Ascending aorta (tissue), 2 donors: ENCODE measurements at regions not wholly inside any gene's neighbourhood (a gene's known extent, or its start where the extent isn't known, plus 50 kb on each side); places are given as distances from the start of the nearest gene placed in this dataset.

Experiments
- DNase-seq, 2 donors: peaks; one replicate each; pipeline ENCODE4 v3.0.0-alpha.2; 2019; ENCODE audit warnings: low spot score in 2 of 2
- H3K27ac ChIP-seq, 2 donors: fragments of 200-600 bp; sonication (generic); one replicate each; pipeline ENCODE4 v1.5.1; 2016 to 2017; ENCODE audit warnings: mild to moderate bottlenecking in 1 of 2
- H3K27me3 ChIP-seq: fragments of 200-600 bp; sonication (generic); one replicate; pipeline ENCODE4 v1.5.1; 2017
- H3K36me3 ChIP-seq, 2 donors: fragments of 200-600 bp; sonication (generic); one replicate each; pipeline ENCODE4 v1.5.1; 2016
- H3K4me1 ChIP-seq, 2 donors: fragments of 200-600 bp; sonication (generic); one replicate each; pipeline ENCODE4 v1.5.1; 2016 to 2017; ENCODE audit warnings: mild to moderate bottlenecking in 1 of 2
- H3K4me3 ChIP-seq, 2 donors: fragments of 200-600 bp; sonication (generic); one replicate each; pipeline ENCODE4 v1.5.1; 2016 to 2017; ENCODE audit warnings: mild to moderate bottlenecking in 1 of 2
- H3K9me3 ChIP-seq, 2 donors: fragments of 200-600 bp; sonication (generic); one replicate each; pipeline ENCODE4 v1.5.1; 2016
- intact Hi-C: fragments of 100-400 bp; cut with DNase I; formaldehyde crosslinking; loops from one replicate; pipeline ENCODE4 v1.15.1; 2023
- TF ChIP-seq, protein P1 (sequence below), 3 experiments: fragments of 200-600 bp in 2 of 3; fragments of 450-650 bp in 1 of 3; sonication (generic) in 2 of 3; IDR thresholded peaks; one replicate each; pipeline ENCODE4 v1.5.1; 2016 to 2019; ENCODE audit warnings: antibody characterized with exemption in 3 of 3, mild to moderate bottlenecking in 1 of 3, moderate library complexity in 1 of 3

DNA sequence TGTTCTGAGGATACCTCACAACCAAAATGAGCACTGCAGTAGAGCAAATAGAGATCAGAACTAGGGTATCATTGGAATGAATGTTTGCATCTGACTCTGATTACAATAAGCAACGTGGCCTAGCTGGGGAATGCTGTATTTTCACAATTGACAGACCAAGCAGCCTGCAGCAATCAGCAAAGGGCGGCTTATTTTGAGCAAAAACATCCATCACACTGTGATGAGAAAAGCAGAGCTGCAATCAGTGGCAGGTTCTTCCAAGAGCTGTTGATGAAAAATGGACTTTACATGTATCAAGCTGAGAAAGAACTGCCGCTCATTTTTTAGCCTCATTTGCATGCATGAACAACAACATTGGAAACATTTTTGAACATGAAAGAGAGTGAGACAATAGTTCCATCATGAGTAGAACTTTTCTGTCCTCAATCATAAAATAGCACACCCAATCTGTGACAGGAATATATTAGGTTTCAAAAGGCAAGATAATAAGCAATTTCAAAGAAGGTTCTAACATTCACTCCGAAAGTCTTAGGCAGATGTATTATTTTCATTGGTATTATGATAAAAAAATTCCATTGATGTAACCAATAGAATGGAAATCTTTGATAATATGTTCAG lies 249.7 kb upstream of the FBXO33 start:
- Histone ChIP-seq H3K9me3 (no peaks in the 10 kb centered on the region), H3K27ac (no peak overlapping the region), H3K36me3 (no peaks in the 10 kb centered on the region), H3K27me3 (no peaks in the 10 kb centered on the region), H3K4me3 (no peak overlapping the region), H3K4me1 (peaks cover 0 to 2% of the 10 kb centered on the region in 2 donors)
- TF ChIP-seq, protein P1, sequence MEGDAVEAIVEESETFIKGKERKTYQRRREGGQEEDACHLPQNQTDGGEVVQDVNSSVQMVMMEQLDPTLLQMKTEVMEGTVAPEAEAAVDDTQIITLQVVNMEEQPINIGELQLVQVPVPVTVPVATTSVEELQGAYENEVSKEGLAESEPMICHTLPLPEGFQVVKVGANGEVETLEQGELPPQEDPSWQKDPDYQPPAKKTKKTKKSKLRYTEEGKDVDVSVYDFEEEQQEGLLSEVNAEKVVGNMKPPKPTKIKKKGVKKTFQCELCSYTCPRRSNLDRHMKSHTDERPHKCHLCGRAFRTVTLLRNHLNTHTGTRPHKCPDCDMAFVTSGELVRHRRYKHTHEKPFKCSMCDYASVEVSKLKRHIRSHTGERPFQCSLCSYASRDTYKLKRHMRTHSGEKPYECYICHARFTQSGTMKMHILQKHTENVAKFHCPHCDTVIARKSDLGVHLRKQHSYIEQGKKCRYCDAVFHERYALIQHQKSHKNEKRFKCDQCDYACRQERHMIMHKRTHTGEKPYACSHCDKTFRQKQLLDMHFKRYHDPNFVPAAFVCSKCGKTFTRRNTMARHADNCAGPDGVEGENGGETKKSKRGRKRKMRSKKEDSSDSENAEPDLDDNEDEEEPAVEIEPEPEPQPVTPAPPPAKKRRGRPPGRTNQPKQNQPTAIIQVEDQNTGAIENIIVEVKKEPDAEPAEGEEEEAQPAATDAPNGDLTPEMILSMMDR (IDR thresholded peaks at IDR 0.05) = no peak
- DNase-seq = no peak
- intact Hi-C loops = no loop called here

DNA sequence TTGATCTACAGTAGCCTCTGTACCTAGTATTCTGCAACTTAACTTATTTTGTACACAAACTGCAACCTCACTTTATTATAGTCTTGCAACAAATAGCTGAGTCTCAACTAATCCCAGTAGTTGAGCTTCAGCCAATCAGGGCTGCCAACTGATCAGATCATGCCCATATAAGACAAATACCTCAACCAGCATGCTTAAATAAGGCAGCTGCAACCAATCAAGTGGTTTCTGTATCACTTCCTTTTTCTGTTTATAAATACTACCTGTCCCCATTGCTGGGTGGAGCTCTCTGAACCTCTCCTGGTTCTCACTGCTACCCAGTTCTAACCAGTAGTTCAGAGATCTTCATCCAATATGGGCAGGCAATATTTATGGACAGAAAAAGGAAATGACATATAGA lies 248.5 kb upstream of the FBXO33 start:
- TF ChIP-seq, protein P1 (IDR thresholded peaks at IDR 0.05) = no peak
- intact Hi-C loops = no loop called here

DNA sequence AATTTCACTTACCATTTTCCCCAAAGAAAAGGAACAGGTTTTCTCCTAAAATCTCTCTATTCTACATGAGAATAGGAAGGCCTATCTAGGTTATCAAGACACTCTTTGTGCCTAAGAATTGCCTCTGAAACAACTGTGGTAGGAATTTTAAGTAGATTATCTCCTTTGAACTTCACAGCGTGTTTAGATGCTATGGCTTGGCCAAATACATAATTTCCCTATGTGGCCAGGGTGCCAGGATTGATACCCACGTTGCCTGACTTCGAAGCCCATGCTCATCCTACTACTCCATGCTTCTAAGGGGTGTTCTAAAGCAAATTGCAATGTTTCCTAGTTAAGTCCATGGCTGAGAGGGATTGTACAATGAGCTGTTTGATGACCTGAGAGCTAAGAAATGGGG lies 241.5 kb upstream of the FBXO33 start:
- TF ChIP-seq, protein P1 (IDR thresholded peaks at IDR 0.05) = no peak
- intact Hi-C loops = no loop called here
- DNase-seq = no peak
- Histone ChIP-seq H3K36me3 (no peaks in the 10 kb centered on the region), H3K4me3 (no peak overlapping the region), H3K9me3 (no peaks in the 10 kb centered on the region), H3K27ac (no peak overlapping the region), H3K4me1 (no peaks in the 10 kb centered on the region), H3K27me3 (no peaks in the 10 kb centered on the region)

More for the DNA sequence above, 248.5 kb upstream of the FBXO33 start:
- Histone ChIP-seq H3K27me3 (no peaks in the 10 kb centered on the region), H3K27ac (no peak overlapping the region), H3K36me3 (no peaks in the 10 kb centered on the region), H3K4me3 (no peak overlapping the region), H3K9me3 (no peaks in the 10 kb centered on the region), H3K4me1 (peaks cover 0 to 2% of the 10 kb centered on the region in 2 donors)
- DNase-seq = no peak

DNA sequence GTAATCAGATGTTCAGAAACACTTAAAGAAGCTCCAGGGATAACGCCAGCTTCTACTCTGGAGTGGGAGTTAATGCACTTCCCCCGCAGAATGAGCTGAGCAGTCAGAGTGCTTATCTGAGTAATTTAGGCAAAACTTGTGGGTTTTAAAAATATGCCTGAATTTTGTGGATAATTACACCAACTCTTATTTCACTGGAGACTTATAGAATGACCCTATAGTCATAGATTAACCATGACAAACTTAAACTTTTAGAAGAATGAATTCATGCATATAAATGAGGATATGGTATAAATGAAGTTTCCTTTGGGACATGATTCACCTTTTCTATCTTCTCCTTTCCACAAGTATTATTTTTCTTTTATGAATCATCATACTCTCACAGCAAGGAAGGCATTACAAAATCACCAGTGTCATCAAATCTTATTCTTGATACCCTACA lies 241.1 kb upstream of the FBXO33 start:
- intact Hi-C loops = no loop called here
- Histone ChIP-seq H3K4me1 (no peaks in the 10 kb centered on the region), H3K36me3 (no peaks in the 10 kb centered on the region), H3K27me3 (no peaks in the 10 kb centered on the region), H3K9me3 (no peaks in the 10 kb centered on the region), H3K27ac (no peak overlapping the region), H3K4me3 (no peak overlapping the region)
- TF ChIP-seq, protein P1 (IDR thresholded peaks at IDR 0.05) = no peak
- no peak for DNase-seq

DNA sequence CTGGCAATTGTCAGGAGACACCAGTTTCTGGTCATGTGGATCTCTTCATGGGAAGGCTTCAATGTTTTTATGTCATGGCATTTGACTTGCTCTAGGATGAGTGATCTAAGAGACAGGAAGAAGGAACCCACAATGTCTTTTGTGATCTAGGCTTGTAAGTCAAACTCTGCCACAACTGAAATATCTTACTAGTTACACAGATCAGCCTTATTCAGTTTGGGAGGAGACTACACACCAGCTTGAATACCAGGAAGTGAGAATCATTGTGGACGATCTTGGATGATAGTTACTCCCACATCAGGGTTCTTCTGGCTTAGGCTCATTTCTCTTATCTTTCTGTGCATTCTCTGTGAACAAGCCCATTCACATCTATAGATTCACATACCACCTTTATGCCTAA lies 236.2 kb upstream of the FBXO33 start:
- DNase-seq = no peak
- Histone ChIP-seq H3K27ac (no peak overlapping the region), H3K4me3 (no peak overlapping the region), H3K27me3 (no peaks in the 10 kb centered on the region), H3K4me1 (no peaks in the 10 kb centered on the region), H3K36me3 (no peaks in the 10 kb centered on the region), H3K9me3 (no peaks in the 10 kb centered on the region)
- intact Hi-C loops = no loop called here
- TF ChIP-seq, protein P1 (IDR thresholded peaks at IDR 0.05) = no peak

DNA sequence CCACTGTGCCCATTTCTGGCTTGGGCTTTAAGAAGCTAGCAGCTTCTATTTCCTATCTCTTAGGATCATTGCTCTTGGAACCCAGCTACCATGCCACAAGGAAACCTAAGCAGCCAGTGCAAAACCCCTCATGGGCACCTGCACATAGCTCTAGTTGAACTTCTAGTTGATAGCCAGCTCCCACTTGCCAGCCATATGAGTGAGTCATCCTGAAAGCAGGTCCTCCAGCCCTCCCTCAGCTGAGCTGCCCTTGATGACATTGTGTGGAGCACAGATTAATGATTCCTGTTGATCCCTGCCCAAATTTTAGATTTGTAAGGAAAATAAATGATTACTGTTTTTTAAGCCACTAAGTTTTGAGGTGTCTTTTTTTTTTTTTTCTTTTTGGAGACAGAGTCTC lies 234.2 kb upstream of the FBXO33 start:
- intact Hi-C loops = no loop called here
- H3K9me3 ChIP-seq = no peaks in the 10 kb centered on the region
- DNase-seq = no peak
- no peaks in the 10 kb centered on the region for H3K4me1 ChIP-seq
- no peaks in the 10 kb centered on the region for H3K27me3 ChIP-seq
- no peak overlapping the region for H3K27ac ChIP-seq
- no peaks in the 10 kb centered on the region for H3K36me3 ChIP-seq
- TF ChIP-seq, protein P1 (IDR thresholded peaks at IDR 0.05) = no peak
- no peak overlapping the region for H3K4me3 ChIP-seq
